GM18499 (cell line): ENCODE measurements at regions not wholly inside any gene's neighbourhood (a gene's known extent, or its start where the extent isn't known, plus 50 kb on each side); places are given as distances from the start of the nearest gene placed in this dataset.
"Not testable (repeated sequence)": the region's sequence is repeated elsewhere in the genome, so short reads cannot be mapped to it uniquely, and the experiment has no call there.

ENCODE experiments used
- ATAC-seq: cut with Tn5 transposase; IDR thresholded peaks from one replicate; pipeline ENCODE4 v1.9.1; 2021; ENCODE audit warnings: moderate number of reproducible peaks; ENCODE audit not compliant: insufficient read depth, unreplicated experiment

- no peak for ATAC-seq
These were observed 324.9 kb upstream of the PPARGC1A start for GRCh38 chr4:24214796-24215195.

GRCh38 chr4:24213961-24214360, 324.1 kb upstream of the PPARGC1A start:
- no peak for ATAC-seq

GRCh38 chr4:24212642-24213041, 322.8 kb upstream of the PPARGC1A start:
- no peak for ATAC-seq

- ATAC-seq: no peak
These were observed 322.0 kb upstream of the PPARGC1A start for GRCh38 chr4:24211856-24212255.

DNA sequence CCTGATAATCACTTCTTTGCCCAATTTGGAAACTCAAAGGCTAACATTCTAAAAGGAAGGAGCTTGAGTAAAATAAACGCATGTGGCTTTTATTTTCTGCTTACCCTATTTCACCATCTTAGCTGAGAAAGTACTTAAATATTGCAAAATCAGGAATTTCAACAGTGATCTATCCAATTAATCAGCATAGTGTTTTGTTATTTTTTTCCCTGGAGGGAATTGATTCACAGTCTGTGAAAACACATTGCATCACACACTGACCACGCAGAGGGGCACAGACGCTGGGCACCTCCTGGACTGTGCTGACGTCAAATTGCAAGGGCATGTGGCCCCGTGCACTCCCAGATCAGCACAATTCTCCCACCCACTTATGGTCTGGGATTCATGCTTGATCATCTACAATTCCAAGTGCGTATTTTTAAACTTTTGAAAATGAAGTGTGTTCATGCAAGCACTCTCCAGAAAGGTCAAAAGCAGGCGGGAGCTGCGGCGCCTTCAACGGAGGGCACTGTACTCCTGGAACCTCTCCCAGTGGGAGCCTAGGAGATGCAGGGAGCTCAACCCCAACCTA, 320.6 kb upstream of the PPARGC1A start:
- ATAC-seq: no peak

DNA sequence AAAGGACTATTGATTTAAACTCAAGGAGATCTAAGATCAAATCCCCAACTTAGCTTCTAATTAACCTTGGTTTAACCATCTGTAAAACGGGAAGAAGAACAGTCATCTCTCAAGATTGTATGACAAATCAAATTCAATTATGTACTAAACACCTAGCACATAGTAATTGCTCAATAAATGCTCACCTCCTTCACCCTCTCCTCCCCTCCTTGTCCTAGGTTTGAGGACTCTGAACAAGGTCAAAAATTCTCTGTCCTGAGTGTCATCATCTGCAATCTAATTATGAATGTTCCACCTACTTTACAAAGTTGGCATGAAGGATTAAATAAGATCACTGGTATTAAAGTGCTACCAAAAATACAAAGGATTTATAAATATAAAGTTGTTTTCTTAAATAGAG, 320.1 kb upstream of the PPARGC1A start:
- ATAC-seq: no peak

GRCh38 chr4:24209131-24209530, 319.3 kb upstream of the PPARGC1A start:
- ATAC-seq: no peak

DNA sequence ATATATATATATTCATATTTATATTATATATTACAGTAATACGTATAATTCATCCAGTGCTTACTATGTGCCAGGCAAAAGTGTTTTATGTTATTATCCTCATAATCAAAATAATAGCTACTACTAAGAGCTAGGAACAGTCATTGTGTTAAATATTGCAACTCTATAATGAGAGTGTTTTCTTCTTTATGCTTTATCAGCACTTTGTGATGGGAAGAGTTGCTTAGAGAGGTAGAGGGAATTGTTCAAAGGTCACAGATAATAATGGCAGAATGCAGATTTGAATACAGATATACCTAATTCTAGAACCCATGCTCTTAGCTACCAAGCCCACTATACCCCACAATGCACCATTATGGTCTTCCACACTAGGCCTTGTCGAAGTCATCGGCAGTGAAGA, 318.8 kb upstream of the PPARGC1A start:
- no peak for ATAC-seq

DNA sequence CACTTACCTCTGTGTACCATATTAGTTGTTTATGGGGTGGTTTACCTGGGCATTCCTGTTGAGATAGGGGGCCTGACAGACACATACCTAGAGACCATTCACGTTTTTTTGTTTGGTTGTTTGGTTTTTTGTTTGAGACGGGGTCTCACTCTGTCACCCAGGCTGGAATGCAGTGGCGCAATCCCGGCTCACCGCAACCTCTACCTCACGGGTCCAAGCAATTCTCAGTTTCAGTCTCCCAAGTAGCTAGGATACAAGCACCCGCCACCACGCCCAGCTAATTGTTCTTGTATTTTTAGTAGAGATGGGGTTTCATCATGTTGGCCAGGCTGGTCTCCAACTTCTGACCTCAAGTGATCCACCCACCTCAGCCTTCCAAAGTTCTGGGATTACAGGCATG, 314.9 kb upstream of the PPARGC1A start:
- ATAC-seq: not testable (repeated sequence)

DNA sequence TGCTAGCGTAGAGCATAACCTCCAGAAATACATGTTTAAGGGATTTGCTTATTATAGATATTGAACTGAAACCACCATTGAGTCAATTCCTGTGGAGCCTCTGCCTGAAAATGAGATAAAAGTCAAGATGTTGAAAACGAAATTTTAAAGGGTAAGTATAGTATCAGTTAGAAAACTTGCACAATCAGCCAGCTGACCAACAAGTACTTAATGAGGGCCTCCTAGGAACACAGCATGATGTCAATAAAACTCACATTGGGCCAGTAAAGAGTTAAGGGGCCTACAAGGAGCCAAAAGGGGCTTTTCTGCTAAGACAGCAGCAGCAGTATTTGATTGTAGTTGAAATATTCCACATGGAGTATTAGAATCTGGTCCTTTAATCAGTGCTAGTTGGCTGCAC, 314.1 kb upstream of the PPARGC1A start:
- ATAC-seq: no peak

DNA sequence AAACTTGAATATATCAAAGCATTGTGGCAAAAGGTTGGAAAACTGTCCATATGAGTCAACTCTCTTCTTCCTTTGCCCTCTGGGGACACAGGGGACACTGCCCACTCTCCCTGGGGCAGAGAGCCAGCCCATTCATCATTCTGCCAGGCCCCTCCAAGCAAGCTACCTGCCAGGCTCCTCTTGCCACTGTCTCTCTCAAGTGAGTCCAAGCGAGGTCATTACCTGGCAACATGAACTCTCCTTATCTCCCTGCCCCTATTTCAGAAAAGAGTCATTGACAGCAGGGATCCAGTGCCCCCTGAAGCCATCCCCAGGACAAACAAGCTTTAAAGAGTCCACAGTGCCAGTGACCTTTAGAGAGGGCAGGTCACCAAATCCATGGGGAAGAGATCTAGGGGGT, 312.7 kb upstream of the PPARGC1A start:
- ATAC-seq: no peak

GRCh38 chr4:24197955-24198354, 308.1 kb upstream of the PPARGC1A start:
- no peak for ATAC-seq

- ATAC-seq: no peak
These were observed 306.9 kb upstream of the PPARGC1A start for GRCh38 chr4:24196785-24197184.

- no peak for ATAC-seq
These were observed 306.3 kb upstream of the PPARGC1A start for GRCh38 chr4:24195991-24196736.

DNA sequence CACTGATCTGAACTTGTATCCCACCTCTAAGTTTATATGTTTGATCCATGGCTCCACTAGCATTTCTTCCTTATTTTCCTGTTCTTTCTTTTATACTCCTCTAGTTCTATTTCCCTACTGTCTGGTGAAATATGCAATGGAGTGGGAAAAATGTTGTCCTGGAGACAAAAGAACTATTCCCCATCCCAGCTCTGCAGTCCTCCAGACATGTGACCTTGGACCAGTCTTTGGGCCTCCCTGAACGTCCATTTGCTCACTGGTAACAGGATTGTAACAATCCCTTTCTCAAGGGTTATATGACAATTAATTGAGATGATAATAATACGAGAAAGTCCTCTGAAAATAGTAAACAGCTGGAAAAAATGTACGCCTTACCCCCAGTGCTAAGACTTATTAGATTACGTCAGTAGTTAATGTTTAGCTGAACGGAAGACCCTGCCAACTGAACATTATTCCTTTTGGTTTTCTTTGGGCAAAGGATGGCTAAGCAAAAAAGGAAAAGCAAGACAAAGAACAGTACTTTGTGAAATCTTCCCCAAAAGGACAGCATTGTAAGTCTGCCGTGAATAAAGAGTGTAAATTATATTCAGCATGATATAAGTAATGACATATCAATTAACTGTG, 302.3 kb upstream of the PPARGC1A start:
- no peak for ATAC-seq

DNA sequence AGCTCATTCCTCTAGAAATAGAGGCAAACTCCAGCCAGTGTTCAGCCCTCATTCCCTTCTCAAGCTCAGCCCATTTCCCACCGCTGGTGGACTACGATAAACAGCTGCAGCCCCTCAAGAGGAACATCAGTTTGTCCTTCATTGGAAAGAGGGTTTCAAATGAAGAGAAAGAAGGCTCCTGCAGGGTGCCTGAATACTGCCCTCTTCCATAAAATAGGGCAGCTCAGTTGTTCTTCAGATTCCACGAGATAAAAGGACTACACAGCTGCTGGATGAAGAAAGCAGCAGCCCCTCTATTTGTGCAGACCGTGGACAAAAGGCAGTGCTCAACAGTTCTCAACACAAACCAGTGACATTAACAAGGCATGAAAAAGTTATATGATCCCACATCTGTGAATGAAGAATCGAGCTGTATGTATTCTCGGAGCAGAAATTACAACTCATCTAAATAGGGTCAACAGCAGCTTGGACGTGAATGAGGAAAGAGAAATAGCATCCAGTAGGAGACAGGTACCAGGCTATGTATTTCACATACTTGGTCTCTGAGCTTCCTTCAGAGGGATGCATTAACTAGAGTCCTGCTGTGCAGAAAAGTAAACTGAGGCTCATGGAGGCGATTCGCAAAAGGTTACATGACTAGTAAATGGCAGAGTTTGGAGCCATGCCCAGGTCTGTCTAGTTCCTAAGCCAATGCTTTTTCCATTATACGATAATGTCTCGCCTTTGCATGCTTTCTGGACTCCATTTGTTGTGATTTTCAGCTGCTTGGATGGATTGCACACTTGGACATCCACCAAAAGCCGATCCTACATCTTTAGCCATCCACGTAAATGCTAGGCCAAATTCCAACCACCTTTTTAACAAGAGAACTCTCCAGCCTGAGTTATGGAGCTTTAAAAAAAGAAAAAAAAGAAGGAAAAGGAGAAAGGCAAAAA, 301.2 kb upstream of the PPARGC1A start:
- ATAC-seq: no peak

DNA sequence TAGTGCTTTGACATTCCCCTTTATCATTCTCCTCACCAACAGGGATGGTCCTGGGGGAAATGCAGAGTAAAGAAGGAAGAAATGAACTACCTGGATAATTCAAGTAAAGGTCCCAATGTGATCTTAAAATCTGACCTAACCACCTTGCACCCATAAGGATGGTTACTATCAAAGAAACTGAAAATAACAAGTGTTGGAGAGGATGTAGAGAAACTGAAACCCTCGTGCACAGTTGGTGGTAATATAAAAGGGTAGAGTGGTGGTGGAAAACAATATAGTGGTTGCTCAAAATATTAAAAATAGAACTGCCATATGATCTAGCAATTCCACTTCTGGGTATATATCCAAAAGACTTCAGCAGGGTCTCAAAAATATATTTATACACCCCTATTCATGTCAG, 298.6 kb upstream of the PPARGC1A start:
- ATAC-seq: no peak

DNA sequence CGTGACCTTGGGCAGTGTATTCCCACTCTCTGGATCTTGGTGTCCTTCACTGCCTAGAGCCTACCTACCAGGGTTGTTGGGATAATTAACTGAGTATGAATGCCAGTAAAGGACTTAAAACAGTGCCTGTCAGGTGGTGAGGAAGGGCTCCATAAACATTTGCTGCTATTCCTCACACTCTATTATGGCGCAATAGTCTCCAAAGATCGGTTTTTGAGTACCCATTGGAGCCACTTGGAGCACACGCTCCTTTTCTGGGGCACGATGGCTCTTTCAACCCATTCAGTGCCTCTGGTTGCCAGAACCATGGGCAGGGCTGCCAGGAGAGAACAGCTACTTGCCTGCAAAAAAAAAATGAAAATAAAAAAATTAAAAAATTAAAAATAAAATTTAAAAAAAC, 296.6 kb upstream of the PPARGC1A start:
- no peak for ATAC-seq

- ATAC-seq: no peak
These were observed 291.2 kb upstream of the PPARGC1A start for GRCh38 chr4:24181005-24181404.

- no peak for ATAC-seq
These were observed 290.7 kb upstream of the PPARGC1A start for GRCh38 chr4:24180586-24180985.
